HepG2 (cell line): ENCODE measurements at regions not wholly inside any gene's neighbourhood (a gene's known extent, or its start where the extent isn't known, plus 50 kb on each side); places are given as distances from the start of the nearest gene placed in this dataset.

ENCODE experiments used
- ATAC-seq: fragments of 200-7000 bp; cut with Tn5 transposase; 3 replicates; pipeline ENCODE4 v1.9.1; 2020; ENCODE audit warnings: mild to moderate bottlenecking, moderate library complexity
- BruUV-seq: library from RNA; stranded (reverse); fragments of 400-500 nt; replicated peaks from 2 replicates; lab custom pipeline; 2021; lab: Mats Ljungman, UMichigan
- CTCF ChIA-PET: fragments of 300-600 bp; formaldehyde crosslinking; extraction: SDS; loops from one replicate; lab custom pipeline; 2021; ENCODE audit warnings: low total read pairs, inconsistent platforms, low intra/inter-chr PET ratio; lab: Yijun Ruan, JAX
- POLR2A ChIA-PET: fragments of 350-600 bp; sonication (Branson Sonifier 250); formaldehyde crosslinking; loops from one replicate; lab custom pipeline; 2020; ENCODE audit warnings: antibody characterized with exemption, inconsistent platforms; lab: Yijun Ruan, JAX
- DNase-seq: peaks from one replicate; pipeline ENCODE4 v3.0.0-alpha.2; 2015; ENCODE audit warnings: low spot score
- FAIRE-seq: peaks from 3 replicates; lab custom pipeline; 2011; peaks lifted over from hg19 to GRCh38; lab: Jason Lieb, UNC
- H2AFZ ChIP-seq: one replicate; pipeline ENCODE4 v1.6.1; 2011; ENCODE audit warnings: low read length, inconsistent platforms
- H3K27ac ChIP-seq: fragments of 300-600 bp; 3 replicates; pipeline ENCODE4 v1.8.0; 2011; ENCODE audit warnings: mixed run types, mild to moderate bottlenecking, mixed read lengths, low read length, inconsistent platforms; ENCODE audit not compliant: insufficient read depth; ENCODE audit errors: extremely low read length
- H3K27me3 ChIP-seq, 2 experiments: fragments of 200-600 bp in 1 of 2; 2 replicates in 1 of 2; 3 replicates in 1 of 2; pipeline versions ENCODE4 v1.6.0 to v1.8.0; 2011; ENCODE audit warnings: low read length in 2 of 2, mild to moderate bottlenecking in 2 of 2, moderate library complexity in 2 of 2, inconsistent platforms in 1 of 2; ENCODE audit not compliant: insufficient read depth in 2 of 2, control insufficient read depth in 1 of 2
- H3K36me3 ChIP-seq, 2 experiments: fragments of 200-600 bp in 1 of 2; replicated peaks in 1 of 2; 2 replicates in 1 of 2; 3 replicates in 1 of 2; pipeline versions ENCODE4 v1.5.1 to v1.8.0; 2011; ENCODE audit warnings: low read length in 2 of 2, inconsistent platforms in 1 of 2; ENCODE audit not compliant: insufficient read depth in 2 of 2, control insufficient read depth in 1 of 2
- H3K4me1 ChIP-seq: 2 replicates; pipeline ENCODE4 v1.5.1; 2012; ENCODE audit warnings: low read length, inconsistent platforms; ENCODE audit not compliant: insufficient read depth
- H3K4me2 ChIP-seq: 2 replicates; pipeline ENCODE4 v1.6.0; 2011; ENCODE audit warnings: low read depth, low read length, inconsistent platforms
- H3K4me3 ChIP-seq, 3 experiments: fragments of 200-600 bp in 1 of 3; sonication (generic), shearing (Covaris generic) in 1 of 3; replicated peaks in 1 of 3; 2 replicates each; pipeline ENCODE4 v1.5.1; 2011 to 2016; ENCODE audit warnings: low read length in 3 of 3, inconsistent platforms in 2 of 3, low read depth in 2 of 3, mild to moderate bottlenecking in 2 of 3, control low read depth in 1 of 3, mixed read lengths in 1 of 3; ENCODE audit not compliant: insufficient read depth in 1 of 3
- H3K79me2 ChIP-seq: one replicate; pipeline ENCODE4 v1.6.1; 2011; ENCODE audit warnings: low read length, inconsistent platforms; ENCODE audit not compliant: insufficient read depth
- H3K9ac ChIP-seq: 2 replicates; pipeline ENCODE4 v1.6.0; 2011; ENCODE audit warnings: mild to moderate bottlenecking, low read depth, low read length, inconsistent platforms; ENCODE audit not compliant: insufficient read depth
- H3K9me3 ChIP-seq: 2 replicates; pipeline ENCODE4 v1.5.1; 2012; ENCODE audit warnings: mild to moderate bottlenecking, low read length
- H4K20me1 ChIP-seq: 2 replicates; pipeline ENCODE4 v1.6.0; 2011; ENCODE audit warnings: inconsistent platforms, mild to moderate bottlenecking, low read length, moderate library complexity; ENCODE audit not compliant: insufficient read depth
- BRD4 ChIP-seq: sonication (generic); formaldehyde crosslinking; IDR thresholded peaks from 2 replicates; pipeline ENCODE4 v1.4.0; 2020; ENCODE audit warnings: missing genetic modification reagents
- MAZ ChIP-seq, 2 experiments: sonication (generic) in 1 of 2; formaldehyde crosslinking in 1 of 2; IDR thresholded peaks; 2 replicates each; pipeline versions ENCODE4 v1.5.0 to v1.6.1; 2012 to 2020; ENCODE audit warnings: low read depth in 2 of 2, mild to moderate bottlenecking in 2 of 2, borderline replicate concordance in 1 of 2, improper control_type of control experiment in 1 of 2, low read length in 1 of 2, missing genetic modification reagents in 1 of 2, moderate library complexity in 1 of 2
- MIXL1 ChIP-seq: IDR thresholded peaks from 2 replicates; pipeline ENCODE4 v1.6.1; 2016
- RELA ChIP-seq: sonication (generic); formaldehyde crosslinking; IDR thresholded peaks from 2 replicates; pipeline ENCODE4 v1.4.0; 2020; ENCODE audit warnings: missing genetic modification reagents
- SETDB1 ChIP-seq: sonication (generic); formaldehyde crosslinking; IDR thresholded peaks from 2 replicates; pipeline ENCODE4 v1.5.1; 2020; ENCODE audit warnings: missing genetic modification reagents, mild to moderate bottlenecking, borderline replicate concordance
- ZFAT ChIP-seq: sonication (generic); formaldehyde crosslinking; conservative IDR thresholded peaks from 2 replicates; pipeline ENCODE4 v1.8.1; 2023; ENCODE audit warnings: missing genetic modification reagents, inconsistent platforms
- ZNF549 ChIP-seq: sonication (generic); formaldehyde crosslinking; IDR thresholded peaks from 2 replicates; pipeline ENCODE4 v1.5.0; 2020; ENCODE audit warnings: missing genetic modification reagents
- ZNF614 ChIP-seq: IDR thresholded peaks from 2 replicates; pipeline ENCODE4 v1.6.1; 2018; ENCODE audit warnings: missing biosample characterization, missing genetic modification reagents, inconsistent platforms, borderline replicate concordance
- ZNF777 ChIP-seq: sonication (generic); formaldehyde crosslinking; IDR thresholded peaks from 2 replicates; pipeline ENCODE4 v1.4.0; 2020; ENCODE audit warnings: missing genetic modification reagents
- WGBS: methylation state at CpG from one replicate; pipeline ENCODE4 v1.1.6; 2017; ENCODE audit warnings: low lambda C conversion rate; 5-methylcytosine and 5-hydroxymethylcytosine counted together
- in situ Hi-C: cut with HindIII; loops from 2 replicates; pipeline ENCODE4 v1.10.0; 2017; ENCODE audit warnings: low pct_unique_long_range_greater_than_20kb; ENCODE audit not compliant: extremely low pct_ligation_motif_present
- intact Hi-C: fragments of 100-400 bp; cut with micrococcal nuclease; formaldehyde crosslinking; loops from one replicate; pipeline ENCODE4 v1.10.0; 2022; ENCODE audit not compliant: unreplicated experiment
- TF ChIP-seq, protein P1 (sequence below): sonication (generic); formaldehyde crosslinking; IDR thresholded peaks from 2 replicates; pipeline ENCODE4 v1.4.0; 2020; ENCODE audit warnings: missing genetic modification reagents
- TF ChIP-seq, protein P2 (sequence below): sonication (generic); formaldehyde crosslinking; IDR thresholded peaks from 2 replicates; pipeline ENCODE4 v1.8.0; 2023; ENCODE audit warnings: mild to moderate bottlenecking, missing genetic modification reagents
- TF ChIP-seq, protein P3 (sequence below): sonication (generic); formaldehyde crosslinking; IDR thresholded peaks from 2 replicates; pipeline ENCODE4 v1.4.0; 2020; ENCODE audit warnings: missing genetic modification reagents

DNA sequence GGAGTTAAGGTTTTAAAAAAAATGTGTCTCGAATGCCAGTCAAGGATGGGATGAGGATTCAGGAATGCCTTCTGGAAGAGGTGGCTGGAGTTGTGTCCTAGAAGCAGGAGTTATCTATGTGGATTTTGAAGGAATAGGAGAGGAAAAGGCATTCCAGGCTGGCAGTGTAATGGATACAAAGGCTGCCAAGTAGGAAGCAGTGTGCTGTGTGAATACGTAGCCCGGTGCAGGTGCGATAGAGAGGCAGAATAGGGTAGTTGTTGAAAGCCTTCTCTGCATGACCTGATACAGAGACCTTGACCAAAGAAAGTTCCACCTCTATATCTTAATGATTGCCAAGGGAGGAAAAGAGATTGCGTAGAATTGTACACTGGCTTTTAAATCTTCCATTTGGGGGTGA is 128.1 kb upstream of the ITGB1 start:
- H3K27ac ChIP-seq: no peak overlapping the region
- H3K36me3 ChIP-seq: no peaks in the 10 kb centered on the region
- intact Hi-C loops: no loop called here
- BruUV-seq: no TSS peak
- H3K79me2 ChIP-seq: no peaks in the 10 kb centered on the region
- H3K4me2 ChIP-seq: no peak overlapping the region
- no peak for FAIRE-seq
- ChIA-PET POLR2A (no interaction called here), CTCF (no interaction called here)
- in situ Hi-C loops: no loop called here
- no peak for DNase-seq
- 77% methylated on average over 5 of the region's 5 CpGs for WGBS
- H2AFZ ChIP-seq: no peak overlapping the region
- H3K9me3 ChIP-seq: no peaks in the 10 kb centered on the region
- no peak overlapping the region for H3K4me3 ChIP-seq
- H3K4me1 ChIP-seq: no peaks in the 10 kb centered on the region
- no peaks in the 10 kb centered on the region for H3K27me3 ChIP-seq
- no peaks in the 10 kb centered on the region for H4K20me1 ChIP-seq
- no peak for ATAC-seq
- TF ChIP-seq ZNF614 (no peak), SETDB1 (CRISPR knock-in tag) (no peak), MAZ (IDR thresholded peaks at IDR 0.05; ENCODE audit: borderline replicate concordance, low read depth, low read length) (no peak), MAZ (CRISPR knock-in tag; IDR thresholded peaks at IDR 0.05; ENCODE audit: low read depth) (no peak), ZNF549 (no peak), MIXL1 (no peak), ZFAT (no peak), RELA (CRISPR knock-in tag) (no peak), BRD4 (CRISPR knock-in tag) (no peak), ZNF777 (CRISPR knock-in tag) (no peak)
- TF ChIP-seq, protein P1, sequence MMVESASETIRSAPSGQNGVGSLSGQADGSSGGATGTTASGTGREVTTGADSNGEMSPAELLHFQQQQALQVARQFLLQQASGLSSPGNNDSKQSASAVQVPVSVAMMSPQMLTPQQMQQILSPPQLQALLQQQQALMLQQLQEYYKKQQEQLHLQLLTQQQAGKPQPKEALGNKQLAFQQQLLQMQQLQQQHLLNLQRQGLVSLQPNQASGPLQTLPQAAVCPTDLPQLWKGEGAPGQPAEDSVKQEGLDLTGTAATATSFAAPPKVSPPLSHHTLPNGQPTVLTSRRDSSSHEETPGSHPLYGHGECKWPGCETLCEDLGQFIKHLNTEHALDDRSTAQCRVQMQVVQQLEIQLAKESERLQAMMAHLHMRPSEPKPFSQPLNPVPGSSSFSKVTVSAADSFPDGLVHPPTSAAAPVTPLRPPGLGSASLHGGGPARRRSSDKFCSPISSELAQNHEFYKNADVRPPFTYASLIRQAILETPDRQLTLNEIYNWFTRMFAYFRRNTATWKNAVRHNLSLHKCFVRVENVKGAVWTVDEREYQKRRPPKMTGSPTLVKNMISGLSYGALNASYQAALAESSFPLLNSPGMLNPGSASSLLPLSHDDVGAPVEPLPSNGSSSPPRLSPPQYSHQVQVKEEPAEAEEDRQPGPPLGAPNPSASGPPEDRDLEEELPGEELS: no peak
- TF ChIP-seq, protein P2, sequence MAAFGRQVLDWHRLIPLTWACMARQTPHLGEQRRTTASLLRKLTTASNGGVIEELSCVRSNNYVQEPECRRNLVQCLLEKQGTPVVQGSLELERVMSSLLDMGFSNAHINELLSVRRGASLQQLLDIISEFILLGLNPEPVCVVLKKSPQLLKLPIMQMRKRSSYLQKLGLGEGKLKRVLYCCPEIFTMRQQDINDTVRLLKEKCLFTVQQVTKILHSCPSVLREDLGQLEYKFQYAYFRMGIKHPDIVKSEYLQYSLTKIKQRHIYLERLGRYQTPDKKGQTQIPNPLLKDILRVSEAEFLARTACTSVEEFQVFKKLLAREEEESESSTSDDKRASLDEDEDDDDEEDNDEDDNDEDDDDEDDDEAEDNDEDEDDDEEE (CRISPR knock-in tag): no peak
- TF ChIP-seq, protein P3, sequence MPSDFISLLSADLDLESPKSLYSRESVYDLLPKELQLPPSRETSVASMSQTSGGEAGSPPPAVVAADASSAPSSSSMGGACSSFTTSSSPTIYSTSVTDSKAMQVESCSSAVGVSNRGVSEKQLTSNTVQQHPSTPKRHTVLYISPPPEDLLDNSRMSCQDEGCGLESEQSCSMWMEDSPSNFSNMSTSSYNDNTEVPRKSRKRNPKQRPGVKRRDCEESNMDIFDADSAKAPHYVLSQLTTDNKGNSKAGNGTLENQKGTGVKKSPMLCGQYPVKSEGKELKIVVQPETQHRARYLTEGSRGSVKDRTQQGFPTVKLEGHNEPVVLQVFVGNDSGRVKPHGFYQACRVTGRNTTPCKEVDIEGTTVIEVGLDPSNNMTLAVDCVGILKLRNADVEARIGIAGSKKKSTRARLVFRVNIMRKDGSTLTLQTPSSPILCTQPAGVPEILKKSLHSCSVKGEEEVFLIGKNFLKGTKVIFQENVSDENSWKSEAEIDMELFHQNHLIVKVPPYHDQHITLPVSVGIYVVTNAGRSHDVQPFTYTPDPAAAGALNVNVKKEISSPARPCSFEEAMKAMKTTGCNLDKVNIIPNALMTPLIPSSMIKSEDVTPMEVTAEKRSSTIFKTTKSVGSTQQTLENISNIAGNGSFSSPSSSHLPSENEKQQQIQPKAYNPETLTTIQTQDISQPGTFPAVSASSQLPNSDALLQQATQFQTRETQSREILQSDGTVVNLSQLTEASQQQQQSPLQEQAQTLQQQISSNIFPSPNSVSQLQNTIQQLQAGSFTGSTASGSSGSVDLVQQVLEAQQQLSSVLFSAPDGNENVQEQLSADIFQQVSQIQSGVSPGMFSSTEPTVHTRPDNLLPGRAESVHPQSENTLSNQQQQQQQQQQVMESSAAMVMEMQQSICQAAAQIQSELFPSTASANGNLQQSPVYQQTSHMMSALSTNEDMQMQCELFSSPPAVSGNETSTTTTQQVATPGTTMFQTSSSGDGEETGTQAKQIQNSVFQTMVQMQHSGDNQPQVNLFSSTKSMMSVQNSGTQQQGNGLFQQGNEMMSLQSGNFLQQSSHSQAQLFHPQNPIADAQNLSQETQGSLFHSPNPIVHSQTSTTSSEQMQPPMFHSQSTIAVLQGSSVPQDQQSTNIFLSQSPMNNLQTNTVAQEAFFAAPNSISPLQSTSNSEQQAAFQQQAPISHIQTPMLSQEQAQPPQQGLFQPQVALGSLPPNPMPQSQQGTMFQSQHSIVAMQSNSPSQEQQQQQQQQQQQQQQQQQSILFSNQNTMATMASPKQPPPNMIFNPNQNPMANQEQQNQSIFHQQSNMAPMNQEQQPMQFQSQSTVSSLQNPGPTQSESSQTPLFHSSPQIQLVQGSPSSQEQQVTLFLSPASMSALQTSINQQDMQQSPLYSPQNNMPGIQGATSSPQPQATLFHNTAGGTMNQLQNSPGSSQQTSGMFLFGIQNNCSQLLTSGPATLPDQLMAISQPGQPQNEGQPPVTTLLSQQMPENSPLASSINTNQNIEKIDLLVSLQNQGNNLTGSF (CRISPR knock-in tag): no peak
- no peak overlapping the region for H3K9ac ChIP-seq
